Sigmoid colon (tissue), 6 donors: ENCODE measurements at regions not wholly inside any gene's neighbourhood (a gene's known extent, or its start where the extent isn't known, plus 50 kb on each side); places are given as distances from the start of the nearest gene placed in this dataset.

ENCODE experiments used
- DNase-seq: peaks from one replicate; pipeline ENCODE4 v3.0.0-alpha.2; 2019
- H3K27ac ChIP-seq, 4 donors: fragments of 200-600 bp; sonication (generic); one replicate each; pipeline ENCODE4 v1.5.1; 2016 to 2019; ENCODE audit warnings: mild to moderate bottlenecking in 1 of 4
- H3K27me3 ChIP-seq, 3 donors: fragments of 200-600 bp; sonication (generic); one replicate each; pipeline ENCODE4 v1.5.1; 2019; ENCODE audit warnings: mild to moderate bottlenecking in 1 of 3
- H3K36me3 ChIP-seq, 4 donors: fragments of 200-600 bp; sonication (generic); one replicate each; pipeline ENCODE4 v1.5.1; 2016 to 2019
- H3K4me1 ChIP-seq, 4 donors: fragments of 200-600 bp; sonication (generic); one replicate each; pipeline ENCODE4 v1.5.1; 2017 to 2019
- H3K4me3 ChIP-seq, 4 donors: fragments of 200-600 bp; sonication (generic); one replicate each; pipeline ENCODE4 v1.5.1; 2017 to 2019; ENCODE audit warnings: mild to moderate bottlenecking in 2 of 4, moderate library complexity in 1 of 4
- H3K9me3 ChIP-seq, 4 donors: fragments of 200-600 bp in 3 of 4; sonication (generic) in 3 of 4; one replicate each; pipeline versions ENCODE4 v1.5.1 to v1.6.1; 2013 to 2019
- CTCF ChIP-seq, 4 experiments: fragments of 450-650 bp in 3 of 4; fragments of 200-600 bp in 1 of 4; IDR thresholded peaks; one replicate each; pipeline ENCODE4 v1.5.1; 2016 to 2019; ENCODE audit warnings: antibody characterized with exemption in 4 of 4, mild to moderate bottlenecking in 3 of 4, moderate library complexity in 2 of 4
- EP300 ChIP-seq, 4 donors: sonication (generic); formaldehyde crosslinking; IDR thresholded peaks; one replicate each; pipeline ENCODE4 v1.6.1; 2017; ENCODE audit warnings: antibody characterized with exemption in 4 of 4
- POLR2A ChIP-seq, 2 donors: fragments of 450-650 bp; IDR thresholded peaks; one replicate each; pipeline ENCODE4 v1.6.1; 2016; ENCODE audit warnings: antibody characterized with exemption in 2 of 2, mild to moderate bottlenecking in 2 of 2, moderate library complexity in 2 of 2
- POLR2AphosphoS5 ChIP-seq, 4 donors: sonication (generic); formaldehyde crosslinking; IDR thresholded peaks; one replicate each; pipeline ENCODE4 v1.6.1; 2017; ENCODE audit warnings: antibody characterized with exemption in 4 of 4
- WGBS, 2 donors: extraction: QIAGEN DNeasy Blood & Tissue Kit; methylation state at CpG; one replicate each; pipeline ENCODE4 v1.1.7; 2013; 5-methylcytosine and 5-hydroxymethylcytosine counted together
- intact Hi-C: fragments of 100-400 bp; cut with DNase I; formaldehyde crosslinking; loops from one replicate; pipeline ENCODE4 v1.15.1; 2023
- donor health status: healthy with polysubstance abuse.
- donor health status: healthy.

GRCh38 chr17:79458356-79458755 is 152.5 kb downstream of the RBFOX3 start:
- Histone ChIP-seq H3K27ac (no peak overlapping the region), H3K4me1 (peaks cover 0 to 3% (median 0%) of the 10 kb centered on the region in 4 donors), H3K4me3 (no peak overlapping the region), H3K9me3 (no peaks in the 10 kb centered on the region), H3K27me3 (no peaks in the 10 kb centered on the region), H3K36me3 (peaks cover 0 to 3% (median 0%) of the 10 kb centered on the region in 4 donors)
- no peak for DNase-seq
- intact Hi-C loops: no loop called here
- TF ChIP-seq POLR2A (IDR thresholded peaks at IDR 0.05): no peak
- TF ChIP-seq POLR2AphosphoS5 (IDR thresholded peaks at IDR 0.05): no peak
- no peak for TF ChIP-seq CTCF (IDR thresholded peaks at IDR 0.05)
- no peak for TF ChIP-seq EP300 (IDR thresholded peaks at IDR 0.05)
- 72 to 77% methylated on average over 12 of the region's 12 CpGs for WGBS, 2 donors

GRCh38 chr17:79457889-79458288 is 153.0 kb downstream of the RBFOX3 start:
- no peak overlapping the region for H3K4me3 ChIP-seq
- 71 to 90% methylated on average over 12 of the region's 12 CpGs for WGBS, 2 donors
- no peaks in the 10 kb centered on the region for H3K27me3 ChIP-seq
- H3K4me1 ChIP-seq: peaks cover 0 to 3% (median 0%) of the 10 kb centered on the region in 4 donors
- intact Hi-C loops: no loop called here
- peaks cover 0 to 3% (median 0%) of the 10 kb centered on the region in 4 donors for H3K36me3 ChIP-seq
- no peaks in the 10 kb centered on the region for H3K9me3 ChIP-seq
- TF ChIP-seq POLR2AphosphoS5 (IDR thresholded peaks at IDR 0.05) (no peak), CTCF (IDR thresholded peaks at IDR 0.05) (no peak), POLR2A (IDR thresholded peaks at IDR 0.05) (no peak)
- no peak for DNase-seq
- H3K27ac ChIP-seq: no peak overlapping the region

- no peak overlapping the region for H3K27ac ChIP-seq
- peaks cover 0 to 3% (median 0%) of the 10 kb centered on the region in 4 donors for H3K4me1 ChIP-seq
- WGBS, 2 donors: 67 to 84% methylated on average over 17 of the region's 17 CpGs
- no peak for DNase-seq
- H3K4me3 ChIP-seq: no peak overlapping the region
- intact Hi-C loops: no loop called here
- H3K9me3 ChIP-seq: no peaks in the 10 kb centered on the region
- TF ChIP-seq EP300 (IDR thresholded peaks at IDR 0.05): no peak
- TF ChIP-seq POLR2A (IDR thresholded peaks at IDR 0.05): no peak
- no peak for TF ChIP-seq POLR2AphosphoS5 (IDR thresholded peaks at IDR 0.05)
- no peak for TF ChIP-seq CTCF (IDR thresholded peaks at IDR 0.05)
- peaks cover 0 to 3% (median 0%) of the 10 kb centered on the region in 4 donors for H3K36me3 ChIP-seq
- H3K27me3 ChIP-seq: no peaks in the 10 kb centered on the region
Observed at GRCh38 chr17:79457376-79457775, 153.5 kb downstream of the RBFOX3 start.

- Histone ChIP-seq H3K4me1 (no peaks in the 10 kb centered on the region), H3K4me3 (no peak overlapping the region), H3K36me3 (peaks cover 0 to 3% (median 0%) of the 10 kb centered on the region in 4 donors), H3K9me3 (no peaks in the 10 kb centered on the region), H3K27me3 (no peaks in the 10 kb centered on the region), H3K27ac (no peak overlapping the region)
- TF ChIP-seq EP300 (IDR thresholded peaks at IDR 0.05): no peak
- TF ChIP-seq POLR2AphosphoS5 (IDR thresholded peaks at IDR 0.05): no peak
- TF ChIP-seq POLR2A (IDR thresholded peaks at IDR 0.05): no peak
- no peak for TF ChIP-seq CTCF (IDR thresholded peaks at IDR 0.05)
- DNase-seq: no peak
- WGBS, 2 donors: 83 to 87% methylated on average over 11 of the region's 11 CpGs
- intact Hi-C loops: no loop called here
Observed at GRCh38 chr17:79455636-79456035, 155.2 kb downstream of the RBFOX3 start.

GRCh38 chr17:79454826-79455225 is 156.0 kb downstream of the RBFOX3 start:
- no peak for DNase-seq

More at GRCh38 chr17:79454826-79455225, 156.0 kb downstream of the RBFOX3 start:
- Histone ChIP-seq H3K9me3 (no peaks in the 10 kb centered on the region), H3K4me1 (no peaks in the 10 kb centered on the region), H3K36me3 (peaks cover 0 to 3% (median 0%) of the 10 kb centered on the region in 4 donors), H3K4me3 (no peak overlapping the region), H3K27me3 (no peaks in the 10 kb centered on the region), H3K27ac (no peak overlapping the region)
- intact Hi-C loops: no loop called here
- no peak for TF ChIP-seq EP300 (IDR thresholded peaks at IDR 0.05)
- TF ChIP-seq POLR2A (IDR thresholded peaks at IDR 0.05): no peak
- TF ChIP-seq POLR2AphosphoS5 (IDR thresholded peaks at IDR 0.05): no peak
- no peak for TF ChIP-seq CTCF (IDR thresholded peaks at IDR 0.05)
- WGBS, 2 donors: 84 to 86% methylated on average over 6 of the region's 6 CpGs
